GM19328 (cell line): ENCODE measurements at regions not wholly inside any gene's neighbourhood (a gene's known extent, or its start where the extent isn't known, plus 50 kb on each side); places are given as distances from the start of the nearest gene placed in this dataset.
A peak's percentile ranks its signal among the peaks of the same experiment; 100 is the strongest.
"Not testable (repeated sequence)": the region's sequence is repeated elsewhere in the genome, so short reads cannot be mapped to it uniquely, and the experiment has no call there.

Experiments
- ATAC-seq: cut with Tn5 transposase; IDR thresholded peaks from one replicate; pipeline ENCODE4 v1.9.1; 2021; ENCODE audit warnings: mild to moderate bottlenecking, moderate library complexity; ENCODE audit not compliant: unreplicated experiment

- no peak for ATAC-seq
Observed at GRCh38 chr3:26108846-26109489, 319.1 kb downstream of the OXSM start.

DNA sequence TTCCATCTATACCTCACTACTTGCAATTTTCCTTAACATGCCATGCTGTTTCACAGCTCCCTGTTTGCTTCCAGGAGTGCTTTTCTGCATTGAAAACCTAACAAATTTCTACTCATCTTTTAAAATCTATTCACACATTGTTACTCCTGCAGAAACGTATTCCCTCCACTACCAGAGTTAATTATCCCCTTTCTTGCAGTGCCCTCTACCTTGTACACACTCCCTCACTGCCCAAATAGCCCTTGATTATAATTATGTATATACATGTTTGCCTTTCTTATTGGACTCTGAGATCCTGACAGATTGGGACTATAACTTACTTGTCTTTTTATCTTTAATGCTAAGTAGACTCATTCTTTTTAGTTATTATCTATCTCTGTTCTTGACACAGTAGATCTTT, 325.0 kb downstream of the OXSM start:
- ATAC-seq, result no peak

- ATAC-seq, result peak; percentile 84
Observed at GRCh38 chr3:26118165-26118564, 328.3 kb downstream of the OXSM start.

DNA sequence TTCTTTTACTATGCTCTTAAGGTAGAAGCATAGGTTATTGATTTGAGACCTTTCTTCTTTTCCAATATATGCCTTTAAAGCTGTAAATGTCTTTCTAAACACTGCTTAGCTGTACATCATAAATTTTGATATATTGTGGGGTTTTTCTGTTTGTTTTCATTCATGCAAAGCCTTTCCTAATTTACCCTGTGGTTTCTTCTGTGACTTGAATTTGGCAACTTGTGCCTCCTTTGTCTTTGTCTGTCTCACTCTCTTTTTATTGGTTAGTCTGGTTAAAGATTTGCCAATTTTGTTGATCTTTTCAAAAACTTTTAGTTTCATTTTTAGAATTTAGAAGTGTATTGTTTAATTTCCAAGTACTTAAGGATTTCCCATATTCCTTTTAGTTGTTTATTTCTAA, 343.1 kb downstream of the OXSM start:
- no peak for ATAC-seq

DNA sequence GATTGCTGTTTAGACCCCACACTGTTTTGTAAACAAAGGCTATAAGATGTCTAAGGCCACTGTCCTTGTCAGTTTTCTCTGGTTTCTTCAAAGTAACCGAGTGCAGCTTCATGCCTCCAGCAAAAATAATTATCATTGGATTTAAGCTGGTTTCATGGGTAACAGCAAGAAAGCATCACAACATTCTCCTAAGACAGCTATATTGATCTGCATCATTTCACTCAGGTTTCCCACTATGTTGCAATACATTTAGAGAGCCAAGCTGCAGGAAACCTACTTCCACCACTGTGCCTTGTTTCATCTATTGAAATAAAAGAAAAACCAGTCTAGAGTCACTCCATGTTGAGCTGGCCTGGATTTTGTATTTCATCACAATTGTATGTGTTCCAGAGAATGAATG, 351.4 kb downstream of the OXSM start:
- ATAC-seq, result no peak

GRCh38 chr3:26145769-26146168, 355.9 kb downstream of the OXSM start:
- no peak for ATAC-seq

GRCh38 chr3:26157428-26157827, 367.5 kb downstream of the OXSM start:
- not testable (repeated sequence) for ATAC-seq

- ATAC-seq, result no peak
Observed at GRCh38 chr3:26171006-26171405, 381.1 kb downstream of the OXSM start.

GRCh38 chr3:26191556-26191955, 401.7 kb downstream of the OXSM start:
- ATAC-seq, result no peak

- no peak for ATAC-seq
Observed at GRCh38 chr3:26193558-26193957, 403.7 kb downstream of the OXSM start.

GRCh38 chr3:26196781-26197180, 406.9 kb downstream of the OXSM start:
- no peak for ATAC-seq

- ATAC-seq, result no peak
Observed at GRCh38 chr3:26198609-26199008, 408.7 kb downstream of the OXSM start.

- no peak for ATAC-seq
Observed at GRCh38 chr3:26202169-26202568, 412.3 kb downstream of the OXSM start.

DNA sequence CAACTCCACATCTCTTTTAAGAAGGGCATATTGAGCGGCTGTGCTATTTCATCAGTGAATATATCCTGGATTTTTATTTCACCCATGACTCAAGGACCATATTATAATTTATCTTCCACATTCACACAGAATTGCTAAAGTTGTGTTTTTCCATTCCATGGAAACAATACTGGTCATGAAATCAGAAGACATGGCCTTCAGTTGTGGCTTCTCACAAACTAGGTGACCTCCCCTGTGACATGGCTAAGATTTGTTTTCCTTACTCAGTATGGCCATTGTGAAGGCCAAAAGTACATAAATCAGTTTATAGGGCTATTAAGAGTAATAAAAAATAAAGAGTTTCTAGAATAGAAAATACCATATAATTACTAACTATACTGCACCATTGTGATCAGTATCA, 415.6 kb downstream of the OXSM start:
- no peak for ATAC-seq

DNA sequence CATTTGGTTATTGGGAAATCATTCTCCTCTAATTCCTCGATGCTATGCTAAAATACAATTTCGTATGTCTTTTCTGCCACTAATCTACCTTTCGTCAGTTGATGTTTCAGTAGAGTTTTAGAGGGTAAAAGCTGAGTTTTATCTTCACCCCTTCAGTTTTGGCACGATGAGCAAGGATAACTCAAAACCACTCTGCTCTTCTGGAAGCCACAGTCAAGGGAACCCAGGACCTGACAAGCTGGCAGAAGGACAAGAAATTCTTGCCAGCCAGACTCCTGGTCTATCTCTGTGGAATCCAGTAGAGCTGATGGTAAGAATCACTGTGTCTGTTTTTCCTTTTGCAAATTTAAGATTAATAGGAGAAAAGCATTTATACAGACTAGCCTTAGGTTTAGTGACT, 414.4 kb upstream of the LRRC3B start:
- ATAC-seq, result no peak

DNA sequence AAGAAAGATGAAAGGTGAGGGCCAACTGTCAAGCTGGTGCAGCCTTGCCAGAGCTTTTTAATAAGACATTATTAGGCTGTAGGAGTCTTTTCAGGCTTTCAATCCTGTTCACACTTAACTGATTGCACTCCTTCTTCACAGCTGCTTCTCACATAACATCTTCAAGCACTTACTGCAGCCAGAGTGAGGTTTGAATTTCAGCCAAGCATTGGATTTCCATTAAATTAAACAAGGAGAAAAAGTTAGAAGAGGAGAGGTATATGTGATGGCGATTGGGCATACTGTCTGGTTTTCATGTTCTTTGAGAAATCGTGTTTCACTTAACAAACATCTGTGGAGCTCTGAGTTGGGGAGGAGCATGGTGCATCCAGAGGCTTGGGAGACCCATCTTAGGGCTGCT, 392.8 kb upstream of the LRRC3B start:
- no peak for ATAC-seq

DNA sequence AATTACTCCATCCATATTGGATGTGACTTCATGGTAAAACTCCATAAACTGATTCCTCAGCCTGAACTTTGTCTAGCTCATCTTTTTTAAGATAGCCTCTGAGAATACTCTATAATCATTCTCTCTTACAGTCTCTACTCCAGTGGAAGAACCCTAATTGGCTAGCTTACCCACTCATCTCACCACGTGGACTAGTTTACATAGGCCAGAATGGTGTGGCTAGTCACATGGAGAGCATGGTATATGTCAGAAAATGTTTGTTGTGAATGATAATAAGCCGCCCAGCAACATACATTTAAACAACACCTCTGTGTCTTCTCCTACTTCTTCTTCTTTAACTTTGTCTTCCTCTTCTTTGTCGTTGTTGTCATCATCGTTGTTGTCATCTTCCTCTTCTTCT, 389.2 kb upstream of the LRRC3B start:
- ATAC-seq, result no peak

GRCh38 chr3:26236531-26236930, 386.0 kb upstream of the LRRC3B start:
- ATAC-seq, result no peak

- ATAC-seq, result no peak
Observed at GRCh38 chr3:26237036-26237682, 385.4 kb upstream of the LRRC3B start.

GRCh38 chr3:26244586-26244985, 378.0 kb upstream of the LRRC3B start:
- not testable (repeated sequence) for ATAC-seq

DNA sequence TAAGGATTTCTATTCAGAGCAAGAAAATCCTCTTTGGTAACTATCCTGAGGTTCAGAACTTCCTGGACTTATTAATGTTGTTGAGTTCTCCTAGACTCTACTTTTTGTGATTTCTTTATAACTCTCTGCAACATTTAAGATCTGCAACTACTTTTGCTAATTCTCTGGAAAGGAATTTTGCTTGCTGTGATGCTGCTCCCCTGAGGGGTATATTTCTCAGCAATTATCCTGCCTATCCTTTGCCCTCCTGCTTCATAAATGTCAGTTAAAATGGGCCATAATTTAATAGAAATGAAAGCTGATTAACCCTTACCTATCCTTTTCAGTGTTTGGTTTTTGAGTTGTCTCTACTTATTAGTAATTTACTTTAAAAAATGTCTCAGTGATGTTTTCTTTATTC, 377.3 kb upstream of the LRRC3B start:
- no peak for ATAC-seq

- ATAC-seq, result no peak
Observed at GRCh38 chr3:26246901-26247300, 375.7 kb upstream of the LRRC3B start.

DNA sequence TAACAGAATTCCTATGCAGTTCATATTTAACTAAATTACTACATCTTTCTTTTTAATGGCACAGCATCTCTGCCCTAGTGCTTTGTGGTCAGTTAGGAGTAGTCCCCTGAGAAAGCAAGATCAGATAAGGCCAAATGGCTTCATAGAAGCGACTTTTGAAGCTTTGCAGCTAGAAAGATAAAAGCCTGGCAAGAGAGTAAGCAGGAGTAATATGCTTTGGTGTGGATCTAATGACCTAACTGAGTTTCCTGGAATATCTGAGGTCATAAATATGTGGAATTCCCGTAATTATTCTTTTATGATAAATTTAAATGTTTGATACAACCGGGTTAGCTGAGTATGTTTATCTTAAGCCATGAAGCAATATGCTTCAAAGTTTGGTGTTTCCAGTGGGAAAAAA, 374.9 kb upstream of the LRRC3B start:
- ATAC-seq, result no peak
